PC-3 (cell line): ENCODE measurements at regions not wholly inside any gene's neighbourhood (a gene's known extent, or its start where the extent isn't known, plus 50 kb on each side); places are given as distances from the start of the nearest gene placed in this dataset.

Experiments
- ATAC-seq: fragments of 200-7000 bp; cut with Tn5 transposase; 2 replicates; pipeline ENCODE4 v1.9.1; 2020; ENCODE audit warnings: mild to moderate bottlenecking, moderate library complexity
- BruUV-seq: library from RNA; stranded (reverse); fragments of 400-500 nt; replicated peaks from 2 replicates; lab custom pipeline; 2021; lab: Mats Ljungman, UMichigan
- CTCF ChIA-PET: fragments of 300-600 bp; sonication (Branson Sonifier 250); formaldehyde crosslinking; loops from one replicate; lab custom pipeline; 2022; ENCODE audit warnings: antibody characterized with exemption; lab: Charles Lee
- POLR2A ChIA-PET: fragments of 300-600 bp; sonication (Branson Sonifier 250); formaldehyde crosslinking; loops from one replicate; lab custom pipeline; 2022; ENCODE audit warnings: antibody characterized with exemption; ENCODE audit not compliant: unreplicated experiment; lab: Charles Lee
- DNase-seq: peaks from one replicate; pipeline ENCODE4 v3.0.0-alpha.2; 2015
- H2AFZ ChIP-seq: fragments of 300-600 bp; sonication (generic); 2 replicates; pipeline ENCODE4 v1.6.0; 2016; ENCODE audit warnings: antibody characterized with exemption, low read length
- H3F3A ChIP-seq: fragments of 300-600 bp; sonication (generic); one replicate; pipeline ENCODE4 v1.6.0; 2017; ENCODE audit warnings: antibody characterized with exemption, low read length, control low read depth, mild to moderate bottlenecking; ENCODE audit not compliant: unreplicated experiment
- H3K27ac ChIP-seq: fragments of 300-600 bp; sonication (generic); 2 replicates; pipeline ENCODE4 v1.5.1; 2016; ENCODE audit warnings: mild to moderate bottlenecking, low read length
- H3K27me3 ChIP-seq: fragments of 300-600 bp; sonication (generic); 2 replicates; pipeline ENCODE4 v1.6.1; 2016; ENCODE audit warnings: low read length, mixed read lengths
- H3K36me3 ChIP-seq: fragments of 300-600 bp; sonication (generic); 2 replicates; pipeline ENCODE4 v1.6.1; 2016; ENCODE audit warnings: low read depth, mixed run types, low read length, mixed read lengths
- H3K4me1 ChIP-seq: fragments of 300-600 bp; sonication (generic); 2 replicates; pipeline ENCODE4 v1.5.1; 2016; ENCODE audit warnings: low read length; ENCODE audit not compliant: insufficient read depth
- H3K4me2 ChIP-seq: fragments of 300-600 bp; sonication (generic); 2 replicates; pipeline ENCODE4 v1.6.0; 2016; ENCODE audit warnings: low read length
- H3K4me3 ChIP-seq: fragments of 300-600 bp; sonication (generic); 2 replicates; pipeline ENCODE4 v1.5.1; 2016; ENCODE audit warnings: mild to moderate bottlenecking, low read length, mixed read lengths
- H3K79me2 ChIP-seq: fragments of 300-600 bp; sonication (generic); 2 replicates; pipeline ENCODE4 v1.6.1; 2017; ENCODE audit warnings: low read length, mixed read lengths
- H3K9ac ChIP-seq: fragments of 300-600 bp; sonication (generic); 2 replicates; pipeline ENCODE4 v1.6.0; 2016; ENCODE audit warnings: mild to moderate bottlenecking, low read length
- H3K9me2 ChIP-seq: fragments of 300-600 bp; sonication (generic); replicated peaks from 2 replicates; pipeline ENCODE4 v1.6.1; 2016; ENCODE audit warnings: mixed run types, low read length, mixed read lengths
- H3K9me3 ChIP-seq: fragments of 300-600 bp; sonication (generic); 2 replicates; pipeline ENCODE4 v1.6.1; 2016; ENCODE audit warnings: low read length, mixed read lengths
- H4K20me1 ChIP-seq: fragments of 300-600 bp; sonication (generic); 2 replicates; pipeline ENCODE4 v1.6.1; 2016; ENCODE audit warnings: low read length, mixed read lengths
- CTCF ChIP-seq: fragments of 300-600 bp; sonication (generic); conservative IDR thresholded peaks from 2 replicates; pipeline ENCODE4 v1.5.1; 2017; ENCODE audit warnings: antibody characterized with exemption, low read depth, mild to moderate bottlenecking, low read length
- EZH2 ChIP-seq: fragments of 300-600 bp; sonication (generic); IDR thresholded peaks from one replicate; pipeline ENCODE4 v1.6.1; 2017; ENCODE audit warnings: antibody characterized with exemption, mild to moderate bottlenecking, low read length; ENCODE audit not compliant: unreplicated experiment
- EZH2phosphoT487 ChIP-seq: fragments of 300-600 bp; sonication (generic); IDR thresholded peaks from 2 replicates; pipeline ENCODE4 v1.6.1; 2018; ENCODE audit warnings: mild to moderate bottlenecking, antibody characterized with exemption, low read length, borderline replicate concordance
- intact Hi-C: fragments of 100-400 bp; cut with micrococcal nuclease; formaldehyde crosslinking; loops from 2 replicates; pipeline ENCODE4 v1.9.0; 2023

- ATAC-seq (no peak), DNase-seq (no peak)
- Histone ChIP-seq H3K9me3 (no peaks in the 10 kb centered on the region), H3K36me3 (no peaks in the 10 kb centered on the region), H3K4me3 (no peak overlapping the region), H3K79me2 (no peaks in the 10 kb centered on the region), H3K4me2 (peak overlapping the region; percentile 35; the same call in 1 of the 2 replicates), H3K4me1 (peaks cover 7% of the 10 kb centered on the region), H3K27me3 (no peaks in the 10 kb centered on the region), H3K27ac (no peak overlapping the region), H3K9ac (no peak overlapping the region), H3K9me2 (no peaks in the 10 kb centered on the region), H2AFZ (peak overlapping the region; percentile 32; the same call in 1 of the 2 replicates), H4K20me1 (no peaks in the 10 kb centered on the region), H3F3A (no peaks in the 10 kb centered on the region)
- no peak for TF ChIP-seq EZH2
- no peak for TF ChIP-seq EZH2phosphoT487
- TF ChIP-seq CTCF, result no peak
- intact Hi-C loops, result loop anchor here (1.0 to 5.0 kb wide), 5 partner anchors 561 to 883 kb away; no protein-coding TSS in a partner anchor
- ChIA-PET POLR2A (no interaction called here), CTCF (interaction anchor here (0.6 to 1.1 kb wide), 3 partner anchors 669 to 917 kb away, joined by 3 to 5 read pairs (median 4); no protein-coding TSS in a partner anchor)
- no TSS peak for BruUV-seq
Observed at GRCh38 chr2:160993654-160994061, 166.6 kb upstream of the TANK start.

- ChIA-PET CTCF (interaction anchor here (0.6 to 1.1 kb wide), 6 partner anchors 210 to 1006 kb away, joined by 3 to 5 read pairs (median 4); no protein-coding TSS in a partner anchor), POLR2A (no interaction called here)
- peak; percentile 92 for DNase-seq
- H3K79me2 ChIP-seq, result no peaks in the 10 kb centered on the region
- no peaks in the 10 kb centered on the region for H3K27me3 ChIP-seq
- ATAC-seq, result peak; percentile 89
- H3K4me2 ChIP-seq, result peak overlapping the region; percentile 35; the same call in 1 of the 2 replicates
- H3F3A ChIP-seq, result no peaks in the 10 kb centered on the region
- intact Hi-C loops, result loop anchor here (1.0 to 5.0 kb wide), 5 partner anchors 562 to 884 kb away; no protein-coding TSS in a partner anchor
- no peak overlapping the region for H3K27ac ChIP-seq
- TF ChIP-seq CTCF (peak; percentile 94), EZH2 (no peak)
- H3K9me3 ChIP-seq, result no peaks in the 10 kb centered on the region
- no TSS peak for BruUV-seq
- peaks cover 7% of the 10 kb centered on the region for H3K4me1 ChIP-seq
- H4K20me1 ChIP-seq, result no peaks in the 10 kb centered on the region
- H3K9ac ChIP-seq, result no peak overlapping the region
- H2AFZ ChIP-seq, result peak overlapping the region; percentile 32; the same call in 1 of the 2 replicates
- no peaks in the 10 kb centered on the region for H3K9me2 ChIP-seq
- no peak overlapping the region for H3K4me3 ChIP-seq
- H3K36me3 ChIP-seq, result no peaks in the 10 kb centered on the region
Observed at GRCh38 chr2:160994141-160995002, 165.9 kb upstream of the TANK start.
